Esophagus squamous epithelium (tissue), 4 donors: ENCODE measurements at regions not wholly inside any gene's neighbourhood (a gene's known extent, or its start where the extent isn't known, plus 50 kb on each side); places are given as distances from the start of the nearest gene placed in this dataset.

Experiments used
- CTCF ChIP-seq, 6 experiments: fragments of 450-650 bp in 4 of 6; fragments of 200-600 bp in 2 of 6; sonication (generic) in 2 of 6; IDR thresholded peaks; one replicate each; pipeline ENCODE4 v1.5.1; 2016 to 2019; ENCODE audit warnings: antibody characterized with exemption in 6 of 6, mild to moderate bottlenecking in 4 of 6, moderate library complexity in 4 of 6
- POLR2A ChIP-seq, 4 donors: fragments of 450-650 bp; IDR thresholded peaks; one replicate each; pipeline ENCODE4 v1.6.1; 2017; ENCODE audit warnings: antibody characterized with exemption in 4 of 4, mild to moderate bottlenecking in 4 of 4, moderate library complexity in 3 of 4

- TF ChIP-seq CTCF (IDR thresholded peaks at IDR 0.05) (no peak), POLR2A (IDR thresholded peaks at IDR 0.05) (no peak)
Observed at GRCh38 chr1:30383221-30383711, 340.1 kb downstream of the MATN1 start.
